ENCODE measurements at regions not wholly inside any gene's neighbourhood (a gene's known extent, or its start where the extent isn't known, plus 50 kb on each side); places are given as distances from the start of the nearest gene placed in this dataset.

DNA sequence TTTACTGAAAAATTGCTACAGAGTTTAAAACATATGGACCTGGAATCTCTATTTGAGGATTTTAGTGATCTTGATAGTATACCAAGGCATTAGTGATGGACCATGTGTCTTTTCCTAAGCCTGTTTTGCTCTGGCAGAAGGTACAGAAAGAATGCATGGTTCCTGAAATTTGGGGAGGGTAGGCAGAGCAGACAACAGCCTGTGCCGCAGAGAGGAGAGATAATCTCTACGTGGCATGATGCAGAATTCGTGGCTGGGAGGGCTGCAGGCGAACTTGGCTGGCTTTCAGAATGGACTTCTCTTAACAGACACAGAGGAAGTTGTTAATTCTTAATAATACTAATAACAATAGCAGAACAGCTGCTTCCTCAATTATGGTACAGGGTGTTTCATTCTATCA lies 137.5 kb upstream of the FOXB1 start:
- H3K27me3 ChIP-seq (ENCODE audit: control insufficient read depth, insufficient read depth, low read length, poor library complexity, severe bottlenecking), result no peaks in the 10 kb centered on the region
- WGBS, 2 experiments (ENCODE audit: insufficient coverage in 1 of 2, insufficient read length in 1 of 2), result 50 to 59% methylated on average over 3 of the region's 4 CpGs
- Mint-ChIP-seq H3K27me3 (ENCODE audit: insufficient read depth) (peaks cover 21% of the 10 kb centered on the region), H3K4me3 (no peak overlapping the region), H3K27ac (no peak overlapping the region), H3K4me1 (peaks cover 12% of the 10 kb centered on the region), H3K9me3 (no peaks in the 10 kb centered on the region), H3K36me3 (ENCODE audit: low read depth) (no peaks in the 10 kb centered on the region)
- TF ChIP-seq, protein P1, sequence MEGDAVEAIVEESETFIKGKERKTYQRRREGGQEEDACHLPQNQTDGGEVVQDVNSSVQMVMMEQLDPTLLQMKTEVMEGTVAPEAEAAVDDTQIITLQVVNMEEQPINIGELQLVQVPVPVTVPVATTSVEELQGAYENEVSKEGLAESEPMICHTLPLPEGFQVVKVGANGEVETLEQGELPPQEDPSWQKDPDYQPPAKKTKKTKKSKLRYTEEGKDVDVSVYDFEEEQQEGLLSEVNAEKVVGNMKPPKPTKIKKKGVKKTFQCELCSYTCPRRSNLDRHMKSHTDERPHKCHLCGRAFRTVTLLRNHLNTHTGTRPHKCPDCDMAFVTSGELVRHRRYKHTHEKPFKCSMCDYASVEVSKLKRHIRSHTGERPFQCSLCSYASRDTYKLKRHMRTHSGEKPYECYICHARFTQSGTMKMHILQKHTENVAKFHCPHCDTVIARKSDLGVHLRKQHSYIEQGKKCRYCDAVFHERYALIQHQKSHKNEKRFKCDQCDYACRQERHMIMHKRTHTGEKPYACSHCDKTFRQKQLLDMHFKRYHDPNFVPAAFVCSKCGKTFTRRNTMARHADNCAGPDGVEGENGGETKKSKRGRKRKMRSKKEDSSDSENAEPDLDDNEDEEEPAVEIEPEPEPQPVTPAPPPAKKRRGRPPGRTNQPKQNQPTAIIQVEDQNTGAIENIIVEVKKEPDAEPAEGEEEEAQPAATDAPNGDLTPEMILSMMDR (conservative IDR thresholded peaks at IDR 0.05), result no peak
- no peaks in the 10 kb centered on the region for H3K4me1 ChIP-seq (ENCODE audit: control insufficient read depth, insufficient read depth, low read length)
- H3K4me3 ChIP-seq (ENCODE audit: low read length), result no peak overlapping the region
- no peak overlapping the region for H3K27ac ChIP-seq (ENCODE audit: low read depth, low read length)
- H3K36me3 ChIP-seq (ENCODE audit: control insufficient read depth, insufficient read depth, low read length), result no peaks in the 10 kb centered on the region
- H3K9me3 ChIP-seq (ENCODE audit: control insufficient read depth, low read length), result no peaks in the 10 kb centered on the region
- DNase-seq, result no peak
- no peak overlapping the region for H3K9ac ChIP-seq (ENCODE audit: extremely low read depth, low read length, poor library complexity, severe bottlenecking)

DNA sequence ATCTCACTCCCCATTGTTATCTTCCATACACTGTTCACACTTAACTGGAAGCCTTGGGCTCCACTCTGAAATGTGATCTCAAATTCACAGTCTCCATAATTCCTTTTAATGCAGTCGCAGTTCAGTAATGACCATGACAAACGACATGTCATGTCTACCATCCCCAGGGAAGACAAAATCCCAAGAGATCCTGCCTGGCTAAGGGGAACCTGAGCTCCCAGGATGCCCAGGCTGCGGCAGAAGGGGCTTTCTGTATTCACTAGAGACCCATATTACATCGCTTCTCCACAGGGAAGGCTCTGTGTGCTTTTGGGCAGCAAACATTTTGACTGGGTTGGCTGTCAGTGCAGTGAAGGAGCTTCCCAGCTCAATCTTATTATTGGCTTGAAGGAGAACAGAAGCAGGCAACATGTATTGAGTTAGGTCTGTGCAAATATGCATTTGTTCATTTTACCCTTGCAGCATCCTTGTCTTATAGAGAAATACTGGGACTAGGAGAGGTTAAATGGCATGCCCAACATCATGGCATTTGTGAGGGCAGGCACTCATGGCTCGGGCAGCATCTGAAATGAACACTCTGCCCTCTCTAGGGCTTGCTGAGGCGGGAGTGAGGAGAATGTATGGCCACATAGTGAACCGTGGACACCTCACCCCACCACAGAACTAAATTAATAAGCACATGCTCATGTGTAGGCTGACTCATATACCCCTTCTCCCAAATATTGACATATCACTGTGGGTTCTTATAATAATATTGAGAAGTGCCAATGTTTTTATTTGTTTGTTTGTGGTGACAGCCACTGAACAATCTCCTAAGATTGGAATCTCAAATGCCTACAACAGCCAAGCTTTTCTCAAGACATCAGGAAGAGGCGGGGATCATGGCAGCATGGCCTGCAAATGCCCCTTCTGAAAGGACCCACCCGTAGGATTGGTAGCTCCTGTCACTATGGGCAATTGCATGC lies 141.6 kb upstream of the FOXB1 start:
- WGBS, 2 experiments (ENCODE audit: insufficient coverage in 1 of 2, insufficient read length in 1 of 2), result 80 to 90% methylated on average over 3 to 9 of the region's 9 CpGs
- H3K27me3 ChIP-seq (ENCODE audit: control insufficient read depth, insufficient read depth, low read length, poor library complexity, severe bottlenecking), result no peaks in the 10 kb centered on the region
- no peaks in the 10 kb centered on the region for H3K9me3 ChIP-seq (ENCODE audit: control insufficient read depth, low read length)
- no peaks in the 10 kb centered on the region for H3K9me3 Mint-ChIP-seq
- no peaks in the 10 kb centered on the region for H3K4me1 ChIP-seq (ENCODE audit: control insufficient read depth, insufficient read depth, low read length)
- no peak overlapping the region for H3K27ac Mint-ChIP-seq
- H3K4me3 ChIP-seq (ENCODE audit: low read length), result no peak overlapping the region
- H3K9ac ChIP-seq (ENCODE audit: extremely low read depth, low read length, poor library complexity, severe bottlenecking), result no peak overlapping the region
- H3K36me3 ChIP-seq (ENCODE audit: control insufficient read depth, insufficient read depth, low read length), result no peaks in the 10 kb centered on the region
- H3K27me3 Mint-ChIP-seq (ENCODE audit: insufficient read depth), result peaks cover 11% of the 10 kb centered on the region
- DNase-seq, result no peak
- H3K4me3 Mint-ChIP-seq, result no peak overlapping the region
- TF ChIP-seq, protein P1 (conservative IDR thresholded peaks at IDR 0.05), result no peak
- no peak overlapping the region for H3K27ac ChIP-seq (ENCODE audit: low read depth, low read length)
- H3K4me1 Mint-ChIP-seq, result peaks cover 9% of the 10 kb centered on the region
- no peaks in the 10 kb centered on the region for H3K36me3 Mint-ChIP-seq (ENCODE audit: low read depth)

DNA sequence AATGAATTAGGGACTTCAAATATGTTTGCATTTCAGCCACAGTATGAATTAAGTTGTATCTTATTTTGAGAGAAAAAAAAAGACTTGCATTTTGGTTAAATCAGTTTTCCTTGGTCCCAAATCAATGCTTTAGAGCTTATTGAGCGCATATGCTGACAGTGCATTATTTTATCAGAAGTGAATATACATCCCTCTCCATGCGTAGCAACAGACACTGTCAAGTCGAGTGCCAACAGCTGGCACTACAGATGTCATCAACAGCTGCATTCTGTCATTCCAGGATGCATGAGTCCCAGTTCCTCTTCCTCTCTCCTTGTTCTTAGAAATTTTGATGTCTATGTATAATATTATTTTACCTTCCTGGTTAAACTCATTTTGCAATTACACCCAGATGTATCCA lies 156.1 kb upstream of the FOXB1 start:
- no peaks in the 10 kb centered on the region for H3K4me1 ChIP-seq (ENCODE audit: control insufficient read depth, insufficient read depth, low read length)
- no peak overlapping the region for H3K9ac ChIP-seq (ENCODE audit: extremely low read depth, low read length, poor library complexity, severe bottlenecking)
- H3K27me3 ChIP-seq (ENCODE audit: control insufficient read depth, insufficient read depth, low read length, poor library complexity, severe bottlenecking), result peaks cover 13% of the 10 kb centered on the region
- Mint-ChIP-seq H3K36me3 (ENCODE audit: low read depth) (no peaks in the 10 kb centered on the region), H3K4me3 (no peak overlapping the region), H3K9me3 (no peaks in the 10 kb centered on the region), H3K27ac (no peak overlapping the region), H3K27me3 (ENCODE audit: insufficient read depth) (peaks cover 8% of the 10 kb centered on the region), H3K4me1 (no peaks in the 10 kb centered on the region)
- TF ChIP-seq, protein P1 (conservative IDR thresholded peaks at IDR 0.05), result no peak
- DNase-seq, result no peak
- no peaks in the 10 kb centered on the region for H3K9me3 ChIP-seq (ENCODE audit: control insufficient read depth, low read length)
- H3K36me3 ChIP-seq (ENCODE audit: control insufficient read depth, insufficient read depth, low read length), result no peaks in the 10 kb centered on the region
- H3K27ac ChIP-seq (ENCODE audit: low read depth, low read length), result no peak overlapping the region
- H3K4me3 ChIP-seq (ENCODE audit: low read length), result no peak overlapping the region
- 94% methylated on average over 2 to 3 of the region's 3 CpGs for WGBS, 2 experiments (ENCODE audit: insufficient coverage in 1 of 2, insufficient read length in 1 of 2)

Data from endodermal cell (in vitro differentiated cells).